HEK293 (cell line): ENCODE measurements at regions not wholly inside any gene's neighbourhood (a gene's known extent, or its start where the extent isn't known, plus 50 kb on each side); places are given as distances from the start of the nearest gene placed in this dataset.

Experiments
- CTCF ChIA-PET: fragments of 350-600 bp; formaldehyde crosslinking; extraction: SDS; loops from one replicate; lab custom pipeline; 2021; ENCODE audit warnings: antibody characterized with exemption; lab: Yijun Ruan, JAX
- POLR2A ChIA-PET: fragments of 300-600 bp; formaldehyde crosslinking; extraction: SDS; loops from one replicate; lab custom pipeline; 2020; ENCODE audit warnings: antibody characterized with exemption, inconsistent platforms; lab: Yijun Ruan, JAX
- H3K27ac ChIP-seq: fragments of 200-500 bp; sonication (Bioruptor generic); 2 replicates; pipeline ENCODE4 v1.5.1; 2014; ENCODE audit warnings: low read depth, low read length, control low read depth, inconsistent platforms; ENCODE audit errors: extremely low read depth
- H3K36me3 ChIP-seq, 2 experiments: fragments of 200-500 bp in 1 of 2; sonication (Bioruptor generic) in 1 of 2; 1 replicate in 1 of 2; 2 replicates in 1 of 2; pipeline ENCODE4 v1.5.1; 2014 to 2017; ENCODE audit warnings: inconsistent platforms in 2 of 2, low read length in 2 of 2; ENCODE audit not compliant: control insufficient read depth in 2 of 2, insufficient read depth in 1 of 2
- H3K4me1 ChIP-seq: fragments of 200-500 bp; sonication (Bioruptor generic); 2 replicates; pipeline ENCODE4 v1.5.1; 2014; ENCODE audit warnings: mild to moderate bottlenecking, low read length, inconsistent platforms; ENCODE audit not compliant: control insufficient read depth, insufficient read depth
- H3K4me3 ChIP-seq: 2 replicates; pipeline ENCODE4 v1.5.1; 2011; ENCODE audit warnings: low read depth, mild to moderate bottlenecking, control low read depth, low read length, moderate library complexity
- H3K9me3 ChIP-seq: fragments of 200-500 bp; sonication (Bioruptor generic); 2 replicates; pipeline ENCODE4 v1.5.1; 2014; ENCODE audit warnings: low read depth, low read length, inconsistent platforms; ENCODE audit not compliant: control insufficient read depth, insufficient read depth
- GLIS2 ChIP-seq: fragments of 450-650 bp; formaldehyde crosslinking; IDR thresholded peaks from 2 replicates; pipeline ENCODE4 v1.5.1; 2016; ENCODE audit warnings: missing biosample characterization, missing genetic modification characterization
- PRDM1 ChIP-seq: fragments of 450-650 bp; formaldehyde crosslinking; IDR thresholded peaks from 2 replicates; pipeline ENCODE4; 2016; ENCODE audit warnings: missing biosample characterization, missing genetic modification characterization
- SP3 ChIP-seq: fragments of 450-650 bp; formaldehyde crosslinking; IDR thresholded peaks from 2 replicates; pipeline ENCODE4 v1.5.1; 2016; ENCODE audit warnings: missing biosample characterization, missing genetic modification characterization
- SP7 ChIP-seq: fragments of 450-650 bp; formaldehyde crosslinking; IDR thresholded peaks from 2 replicates; pipeline ENCODE4 v1.5.1; 2016; ENCODE audit warnings: missing biosample characterization, missing genetic modification characterization
- ZBTB20 ChIP-seq: fragments of 450-650 bp; formaldehyde crosslinking; IDR thresholded peaks from 2 replicates; pipeline ENCODE4 v1.5.1; 2016; ENCODE audit warnings: missing biosample characterization, missing genetic modification characterization
- ZFP3 ChIP-seq: fragments of 450-650 bp; formaldehyde crosslinking; IDR thresholded peaks from 2 replicates; pipeline ENCODE4 v1.5.1; 2016; ENCODE audit warnings: low read depth, missing biosample characterization, missing genetic modification characterization
- ZNF132 ChIP-seq: fragments of 450-650 bp; formaldehyde crosslinking; IDR thresholded peaks from 2 replicates; pipeline ENCODE4 v1.5.1; 2017; ENCODE audit warnings: missing biosample characterization, missing genetic modification characterization, borderline replicate concordance
- ZNF157 ChIP-seq: fragments of 450-650 bp; formaldehyde crosslinking; IDR thresholded peaks from 2 replicates; pipeline ENCODE4 v1.5.1; 2016; ENCODE audit warnings: missing biosample characterization, missing genetic modification characterization
- ZNF16 ChIP-seq: fragments of 450-650 bp; formaldehyde crosslinking; IDR thresholded peaks from 2 replicates; pipeline ENCODE4 v1.5.1; 2016; ENCODE audit warnings: low read depth, missing biosample characterization, missing genetic modification characterization
- ZNF23 ChIP-seq: fragments of 450-650 bp; formaldehyde crosslinking; IDR thresholded peaks from 2 replicates; pipeline ENCODE4 v1.5.1; 2016; ENCODE audit warnings: missing biosample characterization, missing genetic modification characterization, borderline replicate concordance
- ZNF239 ChIP-seq: fragments of 450-650 bp; formaldehyde crosslinking; IDR thresholded peaks from 2 replicates; pipeline ENCODE4 v1.5.1; 2016; ENCODE audit warnings: missing biosample characterization, missing genetic modification characterization
- ZNF24 ChIP-seq: fragments of 450-650 bp; formaldehyde crosslinking; IDR thresholded peaks from 2 replicates; pipeline ENCODE4 v1.5.1; 2016; ENCODE audit warnings: missing biosample characterization, missing genetic modification characterization
- ZNF473 ChIP-seq: fragments of 450-650 bp; formaldehyde crosslinking; IDR thresholded peaks from 2 replicates; pipeline ENCODE4 v1.5.1; 2017; ENCODE audit warnings: missing biosample characterization, missing genetic modification characterization
- ZNF544 ChIP-seq: fragments of 450-650 bp; formaldehyde crosslinking; IDR thresholded peaks from 2 replicates; pipeline ENCODE4 v1.5.0; 2017; ENCODE audit warnings: missing biosample characterization, missing genetic modification characterization
- ZNF548 ChIP-seq: fragments of 450-650 bp; formaldehyde crosslinking; IDR thresholded peaks from 2 replicates; pipeline ENCODE4 v1.5.1; 2016; ENCODE audit warnings: missing biosample characterization, missing genetic modification characterization
- ZNF558 ChIP-seq: fragments of 450-650 bp; formaldehyde crosslinking; IDR thresholded peaks from 2 replicates; pipeline ENCODE4 v1.5.1; 2016; ENCODE audit warnings: missing biosample characterization, missing genetic modification characterization
- ZNF560 ChIP-seq: fragments of 450-650 bp; formaldehyde crosslinking; IDR thresholded peaks from 2 replicates; pipeline ENCODE4 v1.5.1; 2017; ENCODE audit warnings: missing biosample characterization, missing genetic modification characterization, borderline replicate concordance
- ZNF571 ChIP-seq: fragments of 450-650 bp; formaldehyde crosslinking; IDR thresholded peaks from 2 replicates; pipeline ENCODE4 v1.5.0; 2017; ENCODE audit warnings: missing biosample characterization, missing genetic modification characterization
- ZNF677 ChIP-seq: fragments of 450-650 bp; IDR thresholded peaks from 2 replicates; pipeline ENCODE4 v1.5.0; 2018; ENCODE audit warnings: missing biosample characterization, mild to moderate bottlenecking, missing genetic modification characterization, moderate library complexity
- TF ChIP-seq, protein P1 (sequence below): fragments of 450-650 bp; formaldehyde crosslinking; IDR thresholded peaks from 2 replicates; pipeline ENCODE4; 2016; ENCODE audit warnings: missing biosample characterization, missing genetic modification characterization
- TF ChIP-seq, protein P2 (sequence below): fragments of 450-650 bp; formaldehyde crosslinking; IDR thresholded peaks from 2 replicates; pipeline ENCODE4 v1.5.1; 2016; ENCODE audit warnings: missing biosample characterization, missing genetic modification characterization
- TF ChIP-seq, protein P3 (sequence below): fragments of 450-650 bp; formaldehyde crosslinking; IDR thresholded peaks from 2 replicates; pipeline ENCODE4 v1.5.1; 2016; ENCODE audit warnings: missing biosample characterization, missing genetic modification characterization

DNA sequence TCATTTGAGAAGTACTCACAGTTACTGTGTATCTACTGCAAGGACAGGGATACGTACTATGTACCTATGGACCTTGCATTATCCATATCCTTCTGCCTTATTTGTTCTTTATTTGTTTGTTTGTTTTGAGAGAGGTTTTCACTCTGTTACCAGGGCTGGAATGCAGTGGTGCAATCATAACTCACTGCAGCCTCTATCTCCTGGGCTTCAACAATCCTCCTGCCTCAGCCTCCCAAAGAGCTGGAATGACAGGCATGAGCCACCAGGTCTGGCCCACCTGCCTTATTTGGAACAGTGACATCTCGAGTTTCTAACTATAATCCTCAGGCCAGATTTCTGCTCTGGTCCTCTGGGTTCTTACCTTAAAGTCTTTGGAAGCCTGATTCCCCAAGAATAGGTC, 395.5 kb upstream of the PKN2 start:
- H3K4me3 ChIP-seq, result no peak overlapping the region
- H3K36me3 ChIP-seq, result no peaks in the 10 kb centered on the region
- no peak overlapping the region for H3K27ac ChIP-seq
- no peaks in the 10 kb centered on the region for H3K9me3 ChIP-seq
- H3K4me1 ChIP-seq, result no peaks in the 10 kb centered on the region
- ChIA-PET CTCF (no interaction called here), POLR2A (no interaction called here)
- TF ChIP-seq ZNF132 (tag by site-specific recombination), result no peak
- TF ChIP-seq, protein P1, sequence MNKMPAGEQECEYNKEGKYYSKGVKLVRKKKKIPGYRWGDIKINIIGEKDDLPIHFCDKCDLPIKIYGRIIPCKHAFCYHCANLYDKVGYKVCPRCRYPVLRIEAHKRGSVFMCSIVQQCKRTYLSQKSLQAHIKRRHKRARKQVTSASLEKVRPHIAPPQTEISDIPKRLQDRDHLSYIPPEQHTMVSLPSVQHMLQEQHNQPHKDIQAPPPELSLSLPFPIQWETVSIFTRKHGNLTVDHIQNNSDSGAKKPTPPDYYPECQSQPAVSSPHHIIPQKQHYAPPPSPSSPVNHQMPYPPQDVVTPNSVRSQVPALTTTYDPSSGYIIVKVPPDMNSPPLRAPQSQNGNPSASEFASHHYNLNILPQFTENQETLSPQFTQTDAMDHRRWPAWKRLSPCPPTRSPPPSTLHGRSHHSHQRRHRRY (tag by site-specific recombination), result no peak
- no peak for TF ChIP-seq ZNF24 (tag by site-specific recombination)
- TF ChIP-seq SP7, result no peak
- TF ChIP-seq ZNF23, result no peak
- no peak for TF ChIP-seq ZFP3 (tag by site-specific recombination)

DNA sequence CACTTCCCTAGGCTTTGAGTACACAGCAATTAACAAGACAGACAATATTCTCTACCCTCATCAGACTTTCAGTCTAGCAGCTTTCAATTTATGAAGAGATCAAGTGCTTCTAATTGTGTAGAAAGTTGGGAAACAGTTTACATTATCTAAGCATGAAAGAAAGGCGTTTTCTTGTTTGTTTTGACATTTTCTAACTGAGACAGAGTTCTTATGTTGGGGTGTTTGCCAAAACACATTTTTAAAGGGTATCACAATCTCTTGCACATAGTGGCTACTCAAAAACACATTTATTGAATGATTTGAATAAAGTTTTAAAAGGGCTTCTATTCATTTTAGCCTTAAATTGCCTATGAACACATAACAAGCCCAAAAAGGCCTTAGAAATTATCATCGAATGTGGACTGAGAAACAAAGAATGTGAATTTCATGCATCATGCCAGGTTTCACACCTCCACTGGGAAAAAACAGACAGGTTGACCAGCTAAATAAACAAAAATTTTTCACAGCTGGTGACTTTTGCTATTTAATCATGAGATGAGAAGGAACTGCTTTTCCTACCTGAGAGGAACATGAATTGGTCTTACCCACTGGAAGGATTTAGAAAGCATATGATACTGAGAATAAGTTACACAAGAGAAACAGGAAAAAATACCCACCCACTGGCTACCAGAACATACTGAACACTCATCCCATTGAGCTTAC, 394.5 kb upstream of the PKN2 start:
- no peaks in the 10 kb centered on the region for H3K4me1 ChIP-seq
- no peak overlapping the region for H3K27ac ChIP-seq
- CTCF ChIA-PET, result interaction anchor here (0.5 kb wide), 1 partner anchor 26 kb away, joined by 3 read pairs; no protein-coding TSS in a partner anchor
- TF ChIP-seq ZNF558 (tag by site-specific recombination) (no peak), GLIS2 (no peak), ZNF132 (tag by site-specific recombination) (no peak), ZNF16 (no peak), SP3 (tag by site-specific recombination) (no peak), ZNF548 (tag by site-specific recombination) (no peak), ZNF239 (tag by site-specific recombination) (no peak), ZNF677 (no peak), ZNF473 (tag by site-specific recombination) (no peak), ZNF157 (no peak), ZNF571 (tag by site-specific recombination) (no peak), ZBTB20 (tag by site-specific recombination) (no peak), ZNF544 (tag by site-specific recombination) (no peak), ZNF560 (tag by site-specific recombination) (no peak), PRDM1 (tag by site-specific recombination) (no peak)
- TF ChIP-seq, protein P2, sequence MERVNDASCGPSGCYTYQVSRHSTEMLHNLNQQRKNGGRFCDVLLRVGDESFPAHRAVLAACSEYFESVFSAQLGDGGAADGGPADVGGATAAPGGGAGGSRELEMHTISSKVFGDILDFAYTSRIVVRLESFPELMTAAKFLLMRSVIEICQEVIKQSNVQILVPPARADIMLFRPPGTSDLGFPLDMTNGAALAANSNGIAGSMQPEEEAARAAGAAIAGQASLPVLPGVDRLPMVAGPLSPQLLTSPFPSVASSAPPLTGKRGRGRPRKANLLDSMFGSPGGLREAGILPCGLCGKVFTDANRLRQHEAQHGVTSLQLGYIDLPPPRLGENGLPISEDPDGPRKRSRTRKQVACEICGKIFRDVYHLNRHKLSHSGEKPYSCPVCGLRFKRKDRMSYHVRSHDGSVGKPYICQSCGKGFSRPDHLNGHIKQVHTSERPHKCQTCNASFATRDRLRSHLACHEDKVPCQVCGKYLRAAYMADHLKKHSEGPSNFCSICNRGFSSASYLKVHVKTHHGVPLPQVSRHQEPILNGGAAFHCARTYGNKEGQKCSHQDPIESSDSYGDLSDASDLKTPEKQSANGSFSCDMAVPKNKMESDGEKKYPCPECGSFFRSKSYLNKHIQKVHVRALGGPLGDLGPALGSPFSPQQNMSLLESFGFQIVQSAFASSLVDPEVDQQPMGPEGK (tag by site-specific recombination), result no peak
- TF ChIP-seq, protein P3, sequence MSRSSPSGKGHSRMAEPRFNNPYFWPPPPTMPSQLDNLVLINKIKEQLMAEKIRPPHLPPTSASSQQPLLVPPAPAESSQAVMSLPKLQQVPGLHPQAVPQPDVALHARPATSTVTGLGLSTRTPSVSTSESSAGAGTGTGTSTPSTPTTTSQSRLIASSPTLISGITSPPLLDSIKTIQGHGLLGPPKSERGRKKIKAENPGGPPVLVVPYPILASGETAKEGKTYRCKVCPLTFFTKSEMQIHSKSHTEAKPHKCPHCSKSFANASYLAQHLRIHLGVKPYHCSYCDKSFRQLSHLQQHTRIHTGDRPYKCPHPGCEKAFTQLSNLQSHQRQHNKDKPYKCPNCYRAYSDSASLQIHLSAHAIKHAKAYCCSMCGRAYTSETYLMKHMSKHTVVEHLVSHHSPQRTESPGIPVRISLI (tag by site-specific recombination), result no peak
- TF ChIP-seq, all 188 proteins: peak for 0
- H3K9me3 ChIP-seq, result no peaks in the 10 kb centered on the region
- H3K36me3 ChIP-seq, result no peaks in the 10 kb centered on the region
- POLR2A ChIA-PET, result no interaction called here
- no peak overlapping the region for H3K4me3 ChIP-seq
